HepG2 (cell line): ENCODE measurements at regions not wholly inside any gene's neighbourhood (a gene's known extent, or its start where the extent isn't known, plus 50 kb on each side); places are given as distances from the start of the nearest gene placed in this dataset.

Experiments used
- ATAC-seq: fragments of 200-7000 bp; cut with Tn5 transposase; 3 replicates; pipeline ENCODE4 v1.9.1; 2020; ENCODE audit warnings: mild to moderate bottlenecking, moderate library complexity
- BruUV-seq: library from RNA; stranded (reverse); fragments of 400-500 nt; replicated peaks from 2 replicates; lab custom pipeline; 2021; lab: Mats Ljungman, UMichigan
- CTCF ChIA-PET: fragments of 300-600 bp; formaldehyde crosslinking; extraction: SDS; loops from one replicate; lab custom pipeline; 2021; ENCODE audit warnings: low total read pairs, inconsistent platforms, low intra/inter-chr PET ratio; lab: Yijun Ruan, JAX
- POLR2A ChIA-PET: fragments of 350-600 bp; sonication (Branson Sonifier 250); formaldehyde crosslinking; loops from one replicate; lab custom pipeline; 2020; ENCODE audit warnings: antibody characterized with exemption, inconsistent platforms; lab: Yijun Ruan, JAX
- DNase-seq: peaks from one replicate; pipeline ENCODE4 v3.0.0-alpha.2; 2015; ENCODE audit warnings: low spot score
- FAIRE-seq: peaks from 3 replicates; lab custom pipeline; 2011; peaks lifted over from hg19 to GRCh38; lab: Jason Lieb, UNC
- H2AFZ ChIP-seq: one replicate; pipeline ENCODE4 v1.6.1; 2011; ENCODE audit warnings: low read length, inconsistent platforms
- H3K27ac ChIP-seq: fragments of 300-600 bp; 3 replicates; pipeline ENCODE4 v1.8.0; 2011; ENCODE audit warnings: mixed run types, mild to moderate bottlenecking, mixed read lengths, low read length, inconsistent platforms; ENCODE audit not compliant: insufficient read depth; ENCODE audit errors: extremely low read length
- H3K27me3 ChIP-seq, 2 experiments: fragments of 200-600 bp in 1 of 2; 2 replicates in 1 of 2; 3 replicates in 1 of 2; pipeline versions ENCODE4 v1.6.0 to v1.8.0; 2011; ENCODE audit warnings: low read length in 2 of 2, mild to moderate bottlenecking in 2 of 2, moderate library complexity in 2 of 2, inconsistent platforms in 1 of 2; ENCODE audit not compliant: insufficient read depth in 2 of 2, control insufficient read depth in 1 of 2
- H3K36me3 ChIP-seq, 2 experiments: fragments of 200-600 bp in 1 of 2; replicated peaks in 1 of 2; 2 replicates in 1 of 2; 3 replicates in 1 of 2; pipeline versions ENCODE4 v1.5.1 to v1.8.0; 2011; ENCODE audit warnings: low read length in 2 of 2, inconsistent platforms in 1 of 2; ENCODE audit not compliant: insufficient read depth in 2 of 2, control insufficient read depth in 1 of 2
- H3K4me1 ChIP-seq: 2 replicates; pipeline ENCODE4 v1.5.1; 2012; ENCODE audit warnings: low read length, inconsistent platforms; ENCODE audit not compliant: insufficient read depth
- H3K4me2 ChIP-seq: 2 replicates; pipeline ENCODE4 v1.6.0; 2011; ENCODE audit warnings: low read depth, low read length, inconsistent platforms
- H3K4me3 ChIP-seq, 3 experiments: fragments of 200-600 bp in 1 of 3; sonication (generic), shearing (Covaris generic) in 1 of 3; replicated peaks in 1 of 3; 2 replicates each; pipeline ENCODE4 v1.5.1; 2011 to 2016; ENCODE audit warnings: low read length in 3 of 3, inconsistent platforms in 2 of 3, low read depth in 2 of 3, mild to moderate bottlenecking in 2 of 3, control low read depth in 1 of 3, mixed read lengths in 1 of 3; ENCODE audit not compliant: insufficient read depth in 1 of 3
- H3K79me2 ChIP-seq: one replicate; pipeline ENCODE4 v1.6.1; 2011; ENCODE audit warnings: low read length, inconsistent platforms; ENCODE audit not compliant: insufficient read depth
- H3K9ac ChIP-seq: 2 replicates; pipeline ENCODE4 v1.6.0; 2011; ENCODE audit warnings: mild to moderate bottlenecking, low read depth, low read length, inconsistent platforms; ENCODE audit not compliant: insufficient read depth
- H3K9me3 ChIP-seq: 2 replicates; pipeline ENCODE4 v1.5.1; 2012; ENCODE audit warnings: mild to moderate bottlenecking, low read length
- H4K20me1 ChIP-seq: 2 replicates; pipeline ENCODE4 v1.6.0; 2011; ENCODE audit warnings: inconsistent platforms, mild to moderate bottlenecking, low read length, moderate library complexity; ENCODE audit not compliant: insufficient read depth
- E2F5 ChIP-seq: sonication (generic); formaldehyde crosslinking; conservative IDR thresholded peaks from 2 replicates; pipeline ENCODE4 v1.4.0; 2020; ENCODE audit warnings: missing genetic modification reagents
- FOSL2 ChIP-seq: sonication (generic); formaldehyde crosslinking; IDR thresholded peaks from 2 replicates; pipeline ENCODE4 v1.4.0; 2020; ENCODE audit warnings: missing genetic modification reagents
- FOXA1 ChIP-seq, 2 experiments: fragments of 450-650 bp in 1 of 2; sonication (generic) in 1 of 2; formaldehyde crosslinking in 1 of 2; IDR thresholded peaks; 2 replicates each; pipeline versions ENCODE4 v1.4.0 to v1.6.1; 2016 to 2020; ENCODE audit warnings: missing genetic modification reagents in 1 of 2
- MAZ ChIP-seq, 2 experiments: sonication (generic) in 1 of 2; formaldehyde crosslinking in 1 of 2; IDR thresholded peaks; 2 replicates each; pipeline versions ENCODE4 v1.5.0 to v1.6.1; 2012 to 2020; ENCODE audit warnings: low read depth in 2 of 2, mild to moderate bottlenecking in 2 of 2, borderline replicate concordance in 1 of 2, improper control_type of control experiment in 1 of 2, low read length in 1 of 2, missing genetic modification reagents in 1 of 2, moderate library complexity in 1 of 2
- MTF2 ChIP-seq: sonication (generic); formaldehyde crosslinking; IDR thresholded peaks from 2 replicates; pipeline ENCODE4 v1.5.0; 2020; ENCODE audit warnings: missing genetic modification reagents, borderline replicate concordance
- NFYB ChIP-seq: sonication (generic); formaldehyde crosslinking; IDR thresholded peaks from 2 replicates; pipeline ENCODE4 v1.4.0; 2020; ENCODE audit warnings: missing genetic modification reagents
- NR2F6 ChIP-seq, 2 experiments: IDR thresholded peaks; 2 replicates each; pipeline ENCODE4 v1.6.1; 2016; ENCODE audit warnings: antibody characterized with exemption in 1 of 2, mild to moderate bottlenecking in 1 of 2
- ONECUT2 ChIP-seq: sonication (generic); formaldehyde crosslinking; IDR thresholded peaks from 2 replicates; pipeline ENCODE4 v1.4.0; 2020; ENCODE audit warnings: missing genetic modification reagents
- SP2 ChIP-seq: sonication (generic); formaldehyde crosslinking; IDR thresholded peaks from 2 replicates; pipeline ENCODE4 v1.5.1; 2020; ENCODE audit warnings: mild to moderate bottlenecking, missing genetic modification reagents
- SSRP1 ChIP-seq: IDR thresholded peaks from 2 replicates; pipeline ENCODE4 v1.6.1; 2016; ENCODE audit warnings: control low read depth
- TCF7L2 ChIP-seq: IDR thresholded peaks from 2 replicates; pipeline ENCODE4 v1.6.1; 2011; ENCODE audit warnings: mild to moderate bottlenecking, low read depth, low read length, moderate library complexity
- XRCC5 ChIP-seq: fragments of 200-400 bp; formaldehyde crosslinking; optimal IDR thresholded peaks from 2 replicates; pipeline ENCODE3; 2017; ENCODE audit warnings: mild to moderate bottlenecking, low read length
- ZBTB20 ChIP-seq: sonication (generic); formaldehyde crosslinking; IDR thresholded peaks from 2 replicates; pipeline ENCODE4 v1.8.1; 2023; ENCODE audit warnings: missing genetic modification reagents, low read depth, mild to moderate bottlenecking, borderline replicate concordance
- ZEB1 ChIP-seq: IDR thresholded peaks from 2 replicates; pipeline ENCODE4 v1.6.1; 2012; ENCODE audit warnings: mild to moderate bottlenecking, low read depth, inconsistent platforms; ENCODE audit not compliant: insufficient replicate concordance
- ZNF264 ChIP-seq: sonication (generic); formaldehyde crosslinking; IDR thresholded peaks from 2 replicates; pipeline ENCODE4 v1.4.0; 2020; ENCODE audit warnings: missing genetic modification reagents
- ZNF644 ChIP-seq: IDR thresholded peaks from 2 replicates; pipeline ENCODE4 v1.6.1; 2016; ENCODE audit warnings: low read depth
- ZNF776 ChIP-seq: sonication (generic); formaldehyde crosslinking; IDR thresholded peaks from 2 replicates; pipeline ENCODE4 v1.4.0; 2020; ENCODE audit warnings: mild to moderate bottlenecking, missing genetic modification reagents
- WGBS: methylation state at CpG from one replicate; pipeline ENCODE4 v1.1.6; 2017; ENCODE audit warnings: low lambda C conversion rate; 5-methylcytosine and 5-hydroxymethylcytosine counted together
- in situ Hi-C: cut with HindIII; loops from 2 replicates; pipeline ENCODE4 v1.10.0; 2017; ENCODE audit warnings: low pct_unique_long_range_greater_than_20kb; ENCODE audit not compliant: extremely low pct_ligation_motif_present
- intact Hi-C: fragments of 100-400 bp; cut with micrococcal nuclease; formaldehyde crosslinking; loops from one replicate; pipeline ENCODE4 v1.10.0; 2022; ENCODE audit not compliant: unreplicated experiment
- TF ChIP-seq, protein P1 (sequence below): fragments of 450-650 bp; IDR thresholded peaks from 2 replicates; pipeline ENCODE4 v1.6.1; 2016

DNA sequence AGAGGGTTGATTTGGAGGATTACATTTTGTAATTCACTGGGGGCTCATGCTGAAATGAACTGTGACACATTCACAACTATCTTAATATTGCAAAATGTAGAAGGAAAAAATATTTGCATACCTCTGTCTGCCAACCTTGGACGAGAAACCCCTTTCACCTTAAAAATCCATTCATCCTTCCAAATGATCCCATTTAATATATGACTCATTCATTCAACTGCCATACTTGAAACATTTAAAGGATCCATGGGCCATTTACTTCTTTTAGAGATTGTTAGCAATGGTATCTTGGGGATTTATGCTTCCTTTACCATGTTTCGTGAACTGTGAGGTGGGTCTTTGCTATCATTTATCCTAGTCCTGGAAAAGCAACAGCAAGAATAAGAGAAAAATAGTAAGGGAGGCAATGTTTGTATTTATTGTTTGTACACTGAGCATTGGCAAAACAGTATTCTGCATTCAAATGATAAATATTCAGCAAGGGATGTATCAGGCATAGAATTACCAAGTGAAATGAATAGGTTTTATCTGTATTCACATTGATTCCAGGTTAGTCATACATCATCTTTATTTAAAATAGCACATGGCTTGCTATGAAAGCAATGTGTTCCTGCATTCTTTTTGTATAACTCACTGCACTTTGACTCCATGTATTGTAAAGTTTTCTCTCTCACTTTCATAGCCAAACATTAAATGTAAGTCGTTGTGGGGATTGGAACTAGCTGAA is 378.1 kb downstream of the NSUN3 start:
- no peak overlapping the region for H2AFZ ChIP-seq
- in situ Hi-C loops = no loop called here
- H3K27ac ChIP-seq = no peak overlapping the region

GRCh38 chr3:94441494-94441847 is 378.6 kb downstream of the NSUN3 start:
- ATAC-seq (no peak), FAIRE-seq (no peak), DNase-seq (no peak)
- no TSS peak for BruUV-seq
- H3K27ac ChIP-seq = no peak overlapping the region
- TF ChIP-seq SP2 (no peak), E2F5 (CRISPR knock-in tag) (no peak), FOSL2 (CRISPR knock-in tag) (no peak), NR2F6 (IDR thresholded peaks at IDR 0.05) (no peak), NR2F6 (CRISPR knock-in tag; IDR thresholded peaks at IDR 0.05) (no peak), ONECUT2 (CRISPR knock-in tag) (no peak), ZNF264 (CRISPR knock-in tag) (no peak), ZEB1 (no peak), MTF2 (no peak), MAZ (IDR thresholded peaks at IDR 0.05; ENCODE audit: borderline replicate concordance, low read depth, low read length) (no peak), MAZ (CRISPR knock-in tag; IDR thresholded peaks at IDR 0.05; ENCODE audit: low read depth) (no peak), NFYB (CRISPR knock-in tag) (no peak), FOXA1 (IDR thresholded peaks at IDR 0.05) (no peak), FOXA1 (CRISPR knock-in tag; IDR thresholded peaks at IDR 0.05) (no peak), ZBTB20 (CRISPR knock-in tag) (no peak), SSRP1 (CRISPR knock-in tag) (no peak), ZNF776 (CRISPR knock-in tag) (no peak), XRCC5 (no peak), ZNF644 (CRISPR knock-in tag) (no peak)
- no peaks in the 10 kb centered on the region for H3K27me3 ChIP-seq
- intact Hi-C loops = no loop called here
- no peaks in the 10 kb centered on the region for H3K4me1 ChIP-seq
- no peak overlapping the region for H3K4me3 ChIP-seq
- WGBS = 43% methylated on average over 1 of the region's 1 CpG
- H3K4me2 ChIP-seq = no peak overlapping the region
- H3K9me3 ChIP-seq = no peaks in the 10 kb centered on the region
- POLR2A ChIA-PET = no interaction called here
- H3K36me3 ChIP-seq = no peaks in the 10 kb centered on the region
- in situ Hi-C loops = no loop called here
- H3K9ac ChIP-seq = no peak overlapping the region
- no peak overlapping the region for H2AFZ ChIP-seq
- CTCF ChIA-PET = no interaction called here
- no peaks in the 10 kb centered on the region for H3K79me2 ChIP-seq
- H4K20me1 ChIP-seq = no peaks in the 10 kb centered on the region

More for the DNA sequence above, 378.1 kb downstream of the NSUN3 start:
- ATAC-seq = no peak
- WGBS = 3% methylated on average over 3 of the region's 3 CpGs
- Histone ChIP-seq H3K36me3 (no peaks in the 10 kb centered on the region), H3K4me1 (no peaks in the 10 kb centered on the region), H3K9me3 (no peaks in the 10 kb centered on the region), H3K79me2 (no peaks in the 10 kb centered on the region), H3K4me2 (no peak overlapping the region), H3K9ac (no peak overlapping the region), H4K20me1 (no peaks in the 10 kb centered on the region), H3K27me3 (no peaks in the 10 kb centered on the region), H3K4me3 (no peak overlapping the region)
- TF ChIP-seq TCF7L2 = no peak
- TF ChIP-seq, protein P1, sequence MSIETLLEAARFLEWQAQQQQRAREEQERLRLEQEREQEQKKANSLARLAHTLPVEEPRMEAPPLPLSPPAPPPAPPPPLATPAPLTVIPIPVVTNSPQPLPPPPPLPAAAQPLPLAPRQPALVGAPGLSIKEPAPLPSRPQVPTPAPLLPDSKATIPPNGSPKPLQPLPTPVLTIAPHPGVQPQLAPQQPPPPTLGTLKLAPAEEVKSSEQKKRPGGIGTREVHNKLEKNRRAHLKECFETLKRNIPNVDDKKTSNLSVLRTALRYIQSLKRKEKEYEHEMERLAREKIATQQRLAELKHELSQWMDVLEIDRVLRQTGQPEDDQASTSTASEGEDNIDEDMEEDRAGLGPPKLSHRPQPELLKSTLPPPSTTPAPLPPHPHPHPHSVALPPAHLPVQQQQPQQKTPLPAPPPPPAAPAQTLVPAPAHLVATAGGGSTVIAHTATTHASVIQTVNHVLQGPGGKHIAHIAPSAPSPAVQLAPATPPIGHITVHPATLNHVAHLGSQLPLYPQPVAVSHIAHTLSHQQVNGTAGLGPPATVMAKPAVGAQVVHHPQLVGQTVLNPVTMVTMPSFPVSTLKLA = peak; percentile 57
- no peak for FAIRE-seq
- intact Hi-C loops = no loop called here
- ChIA-PET POLR2A (no interaction called here), CTCF (no interaction called here)
- peak; percentile 17 for DNase-seq
- no TSS peak for BruUV-seq
